K562 (cell line): ENCODE measurements at regions not wholly inside any gene's neighbourhood (a gene's known extent, or its start where the extent isn't known, plus 50 kb on each side); places are given as distances from the start of the nearest gene placed in this dataset.

Experiments
- HCFC1 ChIP-seq: IDR thresholded peaks from 2 replicates; pipeline ENCODE4 v1.6.1; 2012; ENCODE audit warnings: low read depth, low read length, improper control_type of control experiment
- HSF4 ChIP-seq: fragments of 250-450 bp; sonication (Bioruptor Pico); IDR thresholded peaks from 2 replicates; pipeline ENCODE4 v2.1.2; 2022; ENCODE audit warnings: mild to moderate bottlenecking, moderate library complexity, borderline replicate concordance
- JUND ChIP-seq, 2 experiments: IDR thresholded peaks; 2 replicates in 1 of 2; 3 replicates in 1 of 2; pipeline ENCODE4 v1.6.1; 2011; ENCODE audit warnings: borderline replicate concordance in 2 of 2, low read depth in 2 of 2, low read length in 2 of 2, improper control_type of control experiment in 1 of 2, missing biosample characterization in 1 of 2, missing genetic modification characterization in 1 of 2, missing genetic modification reagents in 1 of 2
- NFE2L1 ChIP-seq: fragments of 450-650 bp; IDR thresholded peaks from 2 replicates; pipeline ENCODE4 v1.6.1; 2016; ENCODE audit warnings: missing genetic modification characterization, low read depth, mild to moderate bottlenecking, missing compliant biosample characterization, moderate library complexity, borderline replicate concordance
- SREBF1 ChIP-seq: fragments of 150-350 bp; IDR thresholded peaks from 2 replicates; pipeline ENCODE4 v1.6.1; 2014; ENCODE audit warnings: antibody characterized with exemption, low read depth, low read length, borderline replicate concordance

DNA sequence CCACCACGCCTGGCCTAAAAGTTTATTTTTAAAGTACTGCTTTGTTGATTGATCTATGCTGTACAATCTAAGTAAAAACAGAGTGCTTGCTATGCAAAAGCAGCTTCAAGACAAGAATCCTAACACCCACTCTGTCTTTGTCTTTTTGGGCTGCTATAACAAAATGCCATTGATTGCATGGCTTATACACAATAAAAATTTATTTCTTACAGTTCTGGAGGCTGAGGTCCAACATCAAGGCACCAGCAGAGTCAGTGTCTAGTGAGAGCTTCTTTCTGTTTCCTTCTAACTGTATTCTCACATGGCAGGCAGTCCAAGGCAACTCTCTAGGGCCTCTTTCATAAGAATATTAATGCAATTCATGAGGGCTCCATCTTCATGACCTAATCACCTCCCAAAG lies 63.6 kb upstream of the GJA5 start:
- TF ChIP-seq NFE2L1 = no peak
- TF ChIP-seq HSF4 (CRISPR knock-in tag) = no peak
- TF ChIP-seq SREBF1 = no peak
- TF ChIP-seq JUND (IDR thresholded peaks at IDR 0.05; ENCODE audit: borderline replicate concordance, low read depth, low read length) = no peak
- no peak for TF ChIP-seq JUND (tag; IDR thresholded peaks at IDR 0.05; ENCODE audit: borderline replicate concordance, low read depth, low read length)
- no peak for TF ChIP-seq HCFC1
